ENCODE measurements at regions not wholly inside any gene's neighbourhood (a gene's known extent, or its start where the extent isn't known, plus 50 kb on each side); places are given as distances from the start of the nearest gene placed in this dataset.
A peak's percentile ranks its signal among the peaks of the same experiment; 100 is the strongest.

- TF ChIP-seq MCM5 (IDR thresholded peaks at IDR 0.05; ENCODE audit: low read depth) (no peak), SETDB1 (IDR thresholded peaks at IDR 0.05; ENCODE audit: low read length) (no peak), ZFP36 (IDR thresholded peaks at IDR 0.05; ENCODE audit: low read depth, low read length, partially characterized antibody) (no peak), CHD2 (IDR thresholded peaks at IDR 0.05; ENCODE audit: low read depth, low read length) (no peak), SMAD3 (CRISPR knock-in tag; conservative IDR thresholded peaks at IDR 0.05) (no peak), EGR1 (conservative IDR thresholded peaks at IDR 0.05) (peak; percentile 43), ARID1B (IDR thresholded peaks at IDR 0.05) (0 out of 2 replicates have a peak, but pooled peaks have one; percentile 10), COPS2 (conservative IDR thresholded peaks at IDR 0.05) (no peak), GTF2A2 (tag; IDR thresholded peaks at IDR 0.05) (no peak), MAZ (CRISPR knock-in tag; conservative IDR thresholded peaks at IDR 0.05 in 1 of 2, IDR thresholded peaks at IDR 0.05 in 1 of 2) (no peak), VEZF1 (CRISPR knock-in tag; IDR thresholded peaks at IDR 0.05) (no peak)
Observed at GRCh38 chr6:44044940-44045671, 82.1 kb downstream of the MRPL14 start (continued).

Data from K562 (cell line).